CD1c-positive myeloid dendritic cell (primary cell): ENCODE measurements at regions not wholly inside any gene's neighbourhood (a gene's known extent, or its start where the extent isn't known, plus 50 kb on each side); places are given as distances from the start of the nearest gene placed in this dataset.

Source experiments
- DNase-seq: peaks from one replicate; pipeline ENCODE4 v3.0.0-alpha.2; 2016; ENCODE audit errors: extremely low spot score

DNA sequence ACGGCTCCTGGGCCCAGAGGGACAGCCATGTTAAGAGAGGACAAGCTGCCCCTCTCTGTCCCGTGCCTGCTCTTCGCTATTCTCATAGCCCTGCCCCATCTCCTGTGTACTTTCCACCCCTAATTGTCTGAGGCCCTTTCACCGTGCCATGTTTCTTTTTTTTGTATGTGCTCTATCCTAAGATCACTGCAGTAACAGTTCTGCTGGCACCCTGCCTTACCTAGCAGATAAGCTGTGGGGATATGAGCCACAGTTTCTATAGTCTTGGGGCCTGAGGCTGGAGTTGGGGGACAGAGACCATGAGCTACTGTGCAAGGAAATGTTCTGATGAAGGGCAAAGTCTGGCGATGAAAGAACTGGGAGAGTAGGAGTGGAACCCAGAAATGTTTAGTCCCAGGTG is 269.5 kb upstream of the CITED2 start:
- DNase-seq = no peak

DNA sequence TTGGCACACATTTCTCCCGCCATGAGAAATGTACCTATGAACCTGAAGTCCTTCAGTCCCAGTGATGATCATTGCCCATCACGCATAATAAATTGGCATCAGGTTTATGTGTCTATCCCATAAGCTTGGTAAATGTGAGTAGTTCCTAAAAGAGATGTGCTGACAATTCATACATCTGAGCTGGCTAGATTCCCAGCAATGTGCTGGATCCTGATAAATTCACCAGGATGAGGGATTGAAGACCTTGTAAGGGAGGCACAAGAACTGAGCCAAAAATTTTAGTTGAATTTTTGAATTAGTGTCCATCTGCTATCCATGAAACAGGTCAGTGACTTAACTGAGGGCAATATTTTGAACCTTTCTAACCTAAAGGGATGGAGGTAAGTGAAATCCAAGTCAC is 267.9 kb upstream of the CITED2 start:
- DNase-seq = no peak

DNA sequence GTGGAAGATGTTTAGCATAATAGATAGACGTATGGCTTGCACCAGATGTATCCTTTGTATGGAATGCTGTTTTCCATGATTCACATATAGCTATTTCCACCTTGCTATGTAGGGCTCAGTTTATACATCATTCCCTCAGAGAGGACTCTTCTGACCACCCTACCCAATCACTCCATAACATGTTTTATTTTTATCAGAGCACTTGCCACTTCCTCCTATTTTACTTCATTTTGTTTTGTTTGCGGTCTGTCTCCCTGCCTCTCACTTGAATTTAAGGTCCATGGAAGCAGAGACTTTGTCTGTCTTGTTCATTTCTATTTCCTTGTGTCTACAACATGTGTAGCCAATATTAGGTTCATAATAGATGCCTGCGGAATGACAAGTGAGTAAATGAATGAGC is 266.9 kb upstream of the CITED2 start:
- no peak for DNase-seq

DNA sequence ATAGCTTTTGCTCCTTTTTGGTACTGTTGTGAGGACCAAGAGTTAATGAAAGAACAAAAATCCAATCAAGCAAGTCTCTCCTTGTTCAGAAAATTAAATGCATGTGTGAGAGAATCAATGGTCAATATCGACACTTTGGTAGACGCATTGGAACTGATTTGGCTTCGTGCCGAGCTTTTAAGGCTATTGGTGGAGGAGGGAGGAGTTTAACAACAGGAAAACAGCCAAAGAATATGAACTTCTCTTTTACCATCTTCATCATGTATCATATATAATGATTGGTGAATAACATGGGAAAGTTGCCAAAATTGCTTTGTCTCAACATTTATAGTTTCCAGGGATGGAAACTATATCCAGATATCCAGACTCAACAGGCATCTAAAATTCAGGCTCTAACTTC is 266.5 kb upstream of the CITED2 start:
- no peak for DNase-seq

DNA sequence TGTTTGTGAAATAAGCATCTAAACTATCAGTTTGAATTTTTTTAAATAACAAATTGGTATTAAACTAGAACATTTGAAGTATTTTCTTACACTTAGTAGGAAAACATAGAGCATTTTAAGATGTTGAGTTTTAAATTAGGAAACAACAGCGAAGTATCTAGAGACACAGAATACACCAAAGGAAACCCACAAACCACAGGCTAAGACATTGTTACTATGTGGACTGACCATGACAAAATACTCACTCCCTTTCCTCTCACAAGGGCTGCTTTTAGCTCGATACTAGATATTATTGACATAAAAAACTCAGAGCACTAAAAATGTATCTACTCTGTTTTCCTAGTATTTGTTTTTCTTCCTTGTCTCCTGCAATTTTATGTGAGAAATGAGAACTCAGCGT is 266.0 kb upstream of the CITED2 start:
- no peak for DNase-seq

DNA sequence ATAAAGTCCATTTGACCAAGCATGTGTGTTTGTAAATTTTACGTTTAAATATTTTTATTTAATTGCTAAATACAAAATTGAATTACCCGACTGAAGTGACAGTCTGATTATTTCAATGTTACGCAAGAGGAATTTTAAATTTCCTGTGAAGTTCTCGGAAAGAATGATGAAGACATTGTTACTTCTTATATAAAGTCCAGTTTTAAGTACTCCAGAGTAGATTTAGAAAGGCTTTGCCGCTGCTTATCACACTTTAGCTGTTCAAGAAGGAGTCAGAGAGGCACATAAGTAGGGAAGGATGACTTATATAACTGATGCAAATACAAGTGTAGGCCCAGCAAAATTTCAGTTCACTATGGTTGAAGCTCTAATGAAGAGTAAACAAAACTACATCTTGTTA is 265.1 kb upstream of the CITED2 start:
- no peak for DNase-seq

DNA sequence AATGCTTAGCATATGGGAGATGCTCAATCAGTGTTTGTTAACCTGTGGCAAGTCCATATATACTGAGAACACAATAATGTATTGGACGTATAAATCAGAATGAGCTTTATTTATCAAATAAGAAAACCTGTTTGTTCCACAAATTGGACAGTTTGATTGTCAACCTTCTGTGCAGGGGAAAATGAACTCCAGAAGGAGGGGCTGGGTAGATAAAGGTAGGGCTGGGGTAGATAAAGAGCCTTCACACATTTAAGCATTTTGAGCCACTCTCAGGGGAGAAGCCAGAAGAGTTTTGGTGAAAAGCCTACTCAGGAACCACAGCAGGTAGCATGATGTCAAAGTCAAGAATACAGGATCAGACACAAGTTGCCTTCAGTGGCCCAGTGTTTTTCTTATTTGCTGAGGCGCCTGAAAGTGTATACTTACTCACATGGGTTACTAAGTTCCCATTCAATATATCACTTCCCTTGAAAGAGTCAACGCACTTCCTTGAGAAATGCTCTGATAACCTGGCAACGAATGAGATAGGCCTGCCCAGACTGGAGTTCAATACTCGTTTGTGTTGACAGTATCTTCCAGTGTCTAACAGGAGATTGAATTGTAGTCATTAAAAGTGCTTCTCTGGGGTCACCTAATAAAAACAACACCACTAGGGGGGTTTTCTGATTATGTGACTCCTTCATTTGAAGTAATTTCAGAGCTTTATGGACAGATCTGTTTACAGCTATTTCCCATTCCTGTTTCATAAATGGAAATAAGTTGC is 263.9 kb upstream of the CITED2 start:
- peak; percentile 33 for DNase-seq

DNA sequence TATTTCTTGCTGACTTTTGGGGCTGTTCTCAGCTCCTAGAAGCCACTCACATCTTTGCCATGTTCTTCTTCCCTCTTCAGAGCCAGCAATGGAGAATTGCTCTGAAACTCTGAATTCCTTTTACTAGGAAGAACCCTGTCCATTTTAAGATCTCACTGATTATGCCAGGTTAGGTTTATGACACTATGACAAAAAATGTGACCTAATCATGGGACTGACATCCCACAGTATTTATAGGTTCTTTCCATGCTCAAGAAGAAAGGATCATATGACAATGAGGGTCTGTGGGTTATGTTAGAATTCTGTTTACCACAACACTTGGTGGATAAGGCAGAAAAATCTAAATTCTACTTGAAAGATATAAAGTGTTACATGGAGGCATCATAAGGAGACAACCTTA is 263.3 kb upstream of the CITED2 start:
- no peak for DNase-seq

DNA sequence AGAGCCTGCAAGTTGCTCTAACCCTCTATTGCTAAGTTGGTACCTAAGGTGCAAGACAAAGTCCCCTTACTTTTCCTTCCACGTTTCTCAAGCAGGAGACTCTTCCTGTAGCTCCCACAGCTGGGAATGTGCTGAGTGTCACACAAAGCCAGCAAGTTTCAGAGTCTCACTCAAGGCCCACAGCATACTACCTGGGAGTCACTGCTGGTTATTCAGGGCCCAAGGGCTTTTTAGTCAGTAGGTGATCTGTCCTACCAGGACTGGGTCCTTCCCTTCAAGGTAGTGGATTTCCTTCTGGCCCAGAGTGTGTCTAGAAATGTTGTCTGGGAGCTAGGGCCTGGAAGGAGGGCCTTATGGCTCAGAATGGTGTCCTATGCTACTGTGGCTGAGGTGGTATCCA is 261.9 kb upstream of the CITED2 start:
- no peak for DNase-seq

DNA sequence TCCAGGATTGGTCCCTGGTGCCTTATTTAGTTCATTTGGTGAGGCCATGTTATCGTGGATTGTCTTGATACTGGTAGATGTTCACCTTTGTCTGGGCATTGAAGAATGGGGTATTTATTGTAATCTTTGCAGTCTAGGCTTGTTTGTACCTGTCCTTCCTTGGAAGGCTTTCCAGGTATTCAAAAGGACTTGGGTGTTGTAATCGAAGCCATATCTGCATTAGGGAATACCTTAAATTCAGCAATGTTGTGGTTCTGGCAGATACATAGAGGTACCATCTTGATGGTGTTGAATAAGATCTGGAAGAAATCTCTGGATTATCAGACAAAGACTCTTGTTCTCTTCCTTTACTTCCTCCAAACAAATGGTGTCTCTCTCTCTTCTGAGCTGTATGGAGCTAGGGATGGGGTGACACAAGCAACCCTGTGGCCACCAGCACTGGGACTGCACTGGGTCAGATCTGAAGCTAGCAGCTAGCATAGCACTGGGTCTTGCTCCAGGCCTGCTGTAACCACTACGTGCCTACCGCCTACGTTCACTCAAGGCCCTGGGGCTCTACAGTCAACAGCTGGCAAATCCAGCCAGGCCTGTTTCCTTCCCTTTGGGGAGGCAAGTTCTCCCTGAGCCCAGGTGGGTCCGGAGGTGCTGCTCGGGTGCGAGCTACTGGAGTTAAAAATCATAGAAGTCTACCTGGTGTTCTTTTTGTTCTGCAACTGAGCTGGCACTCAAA is 261.1 kb upstream of the CITED2 start:
- DNase-seq = no peak

DNA sequence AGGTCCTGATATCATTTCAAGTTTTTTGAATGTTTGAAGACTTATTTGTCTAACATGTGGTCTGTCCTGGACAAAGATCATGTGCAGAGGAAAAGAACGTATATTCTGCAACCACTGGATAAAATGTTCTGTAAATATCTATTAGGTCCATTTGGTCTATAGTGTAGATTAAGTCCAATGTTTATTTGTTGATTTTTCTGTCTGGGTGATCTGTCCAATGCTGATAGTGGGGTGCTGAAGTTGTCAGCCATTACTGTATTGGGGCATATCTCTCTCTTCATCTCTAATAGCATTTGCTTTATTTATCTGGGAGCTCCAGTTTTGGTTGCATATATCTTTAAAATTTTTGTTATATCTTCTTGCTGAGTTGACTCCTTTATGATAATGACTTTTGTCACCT is 258.4 kb upstream of the CITED2 start:
- no peak for DNase-seq

DNA sequence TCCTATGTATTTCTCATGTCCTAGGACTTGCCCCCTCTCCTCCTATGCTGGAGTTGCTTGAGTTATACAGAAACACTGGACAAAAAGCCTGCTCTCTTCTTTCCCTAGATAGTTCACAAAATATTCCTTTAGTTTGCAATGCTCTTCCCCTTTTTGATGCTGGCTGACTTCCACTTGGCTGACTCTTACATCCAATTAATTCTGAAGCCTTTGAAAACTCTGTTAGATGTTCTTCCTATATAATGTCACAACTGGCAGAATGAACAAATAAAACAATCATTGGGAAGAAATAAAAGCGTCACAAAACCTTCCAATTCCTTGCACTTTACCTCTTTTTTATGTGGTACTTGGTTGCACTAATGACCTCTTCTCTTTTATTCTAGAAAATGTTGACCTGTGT is 253.8 kb upstream of the CITED2 start:
- DNase-seq = no peak

DNA sequence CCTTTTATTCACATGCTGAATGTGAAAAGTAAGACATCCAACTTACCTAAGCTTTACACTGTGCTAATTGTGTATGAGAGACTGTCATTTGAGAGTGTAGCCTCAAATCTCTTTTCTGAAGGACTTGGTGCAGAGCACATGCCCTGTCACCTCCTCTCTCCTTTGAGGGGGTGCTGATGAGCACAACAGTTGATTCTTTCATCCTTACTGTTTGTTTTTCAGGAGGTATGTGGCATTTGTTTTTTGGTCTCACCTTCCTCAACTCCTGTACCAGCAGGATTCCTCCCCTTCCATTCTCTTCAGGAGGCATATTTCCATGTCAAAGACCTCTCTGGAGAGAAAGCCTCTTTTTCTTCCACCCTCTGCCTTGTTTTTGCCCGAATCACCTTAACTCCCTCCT is 252.6 kb upstream of the CITED2 start:
- no peak for DNase-seq

DNA sequence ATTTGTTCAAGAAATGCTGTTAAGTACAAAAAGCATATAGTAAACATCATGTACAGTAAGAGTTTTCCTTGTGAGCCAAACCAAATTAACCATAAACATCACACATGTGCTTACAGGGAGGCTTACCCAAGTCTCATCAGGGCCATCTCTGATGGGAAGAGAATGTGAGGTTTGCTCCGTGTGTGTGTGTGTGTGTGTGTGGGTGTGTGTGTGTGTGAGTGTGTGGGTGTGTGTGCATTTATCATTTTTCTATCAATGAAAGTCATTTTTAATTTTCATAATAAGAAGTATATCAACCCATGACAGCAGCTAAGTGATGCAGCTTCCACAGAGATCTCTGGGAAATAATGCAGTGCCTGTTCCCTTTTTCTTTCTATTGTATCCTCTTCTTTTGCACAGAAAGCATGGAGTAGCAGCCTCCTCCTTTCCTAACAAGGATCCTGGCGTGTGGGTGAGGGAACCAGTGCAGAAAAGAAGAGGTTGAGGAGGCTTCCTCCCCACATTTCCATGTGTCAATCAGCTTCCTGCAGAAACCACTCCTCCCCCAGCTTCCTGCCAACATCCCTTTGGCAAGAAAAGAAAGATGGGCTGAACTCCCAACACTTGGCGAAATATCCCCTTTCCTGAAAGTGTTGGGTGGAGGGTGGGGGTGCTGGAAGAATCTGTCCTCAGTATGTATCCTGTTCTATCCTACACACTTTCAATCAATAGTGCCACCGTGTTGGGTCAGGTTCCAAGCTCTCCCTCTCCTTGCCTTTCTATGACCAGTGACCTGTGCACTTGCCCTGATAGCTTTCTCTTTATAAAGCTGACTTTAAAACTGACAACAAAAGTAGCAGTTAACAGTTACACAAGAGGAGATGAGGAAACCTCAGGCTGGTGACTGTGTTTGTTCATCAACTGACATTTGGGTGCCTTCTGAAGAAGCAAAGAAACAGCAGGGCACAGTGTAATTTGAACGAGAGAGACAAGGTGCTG is 251.8 kb upstream of the CITED2 start:
- peak; percentile 72 for DNase-seq

DNA sequence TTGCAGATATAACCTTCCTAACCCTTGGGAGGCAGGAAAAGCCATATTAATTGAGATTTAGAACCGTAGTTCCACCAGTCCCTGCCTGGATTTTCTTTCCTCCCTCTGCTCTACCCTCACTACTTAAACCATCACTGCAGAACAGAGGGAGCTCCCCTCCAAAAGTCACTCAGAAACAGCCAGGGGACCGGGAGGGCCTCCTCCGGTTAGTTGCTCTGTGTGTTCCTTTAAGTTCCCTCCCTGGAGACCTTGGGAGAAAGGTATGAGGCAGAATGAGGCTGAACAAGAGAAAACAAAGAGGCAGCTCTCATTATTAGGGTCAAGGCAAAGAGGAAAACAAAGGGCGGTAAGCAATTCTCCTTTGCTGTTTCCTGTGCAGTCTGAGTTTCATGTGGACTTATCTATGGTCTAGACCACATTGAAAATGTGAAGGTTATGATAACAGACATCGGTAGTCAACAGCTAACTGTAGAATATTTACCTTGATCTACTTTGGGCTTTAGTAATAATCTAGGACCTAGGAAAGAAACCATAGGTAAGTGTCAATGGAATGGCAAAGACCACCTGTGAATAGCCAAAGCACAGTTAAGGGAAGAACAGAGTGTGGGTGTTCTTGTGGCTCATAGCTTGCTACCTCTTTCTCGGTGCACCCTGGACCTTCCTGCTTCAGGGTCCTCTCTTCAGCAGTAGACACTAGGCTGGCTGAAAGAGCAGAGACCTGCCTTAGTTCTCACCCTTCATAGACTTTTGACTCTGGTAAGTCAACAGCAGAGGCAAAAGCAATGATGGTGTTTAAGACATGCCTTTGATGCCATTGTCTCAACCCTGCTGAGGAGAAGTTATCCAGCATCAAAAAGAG is 250.9 kb upstream of the CITED2 start:
- no peak for DNase-seq

DNA sequence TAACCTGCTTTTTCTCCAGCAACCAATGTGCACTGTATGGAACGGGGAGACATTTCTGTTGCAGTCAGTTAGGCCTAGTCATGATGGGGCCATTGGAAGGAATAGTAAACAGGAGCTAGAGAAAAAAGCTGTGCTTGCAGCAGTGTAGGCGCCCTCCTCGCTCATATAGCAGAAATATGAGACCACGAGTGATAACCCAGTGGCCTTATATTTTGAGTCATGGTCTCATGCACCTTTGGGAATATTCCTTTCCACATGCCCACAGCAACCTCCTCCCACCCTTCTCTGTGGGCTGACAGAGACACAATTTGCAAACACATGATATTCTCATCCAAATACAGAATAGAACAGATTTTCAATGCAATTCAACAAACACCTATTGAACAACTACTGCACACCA is 248.9 kb upstream of the CITED2 start:
- DNase-seq = no peak

DNA sequence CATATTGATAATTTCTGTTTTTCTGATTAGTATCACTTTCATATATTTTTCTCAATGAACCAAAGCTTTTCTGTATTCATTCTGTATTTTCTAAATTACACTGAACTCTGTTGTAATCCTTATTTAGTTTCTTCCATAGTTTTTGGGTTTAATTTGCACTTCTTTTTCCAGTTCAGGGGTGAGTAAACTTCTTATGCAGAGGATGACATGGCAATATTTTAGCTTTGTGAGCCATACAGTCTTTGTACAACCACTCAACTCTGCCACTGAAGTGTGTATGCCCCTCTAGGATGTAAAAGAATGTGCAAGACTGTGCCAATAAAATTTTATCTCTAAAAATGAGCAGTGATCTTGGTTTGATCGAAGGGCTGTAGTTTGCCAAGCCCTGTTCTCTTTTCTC is 239.0 kb upstream of the CITED2 start:
- no peak for DNase-seq

DNA sequence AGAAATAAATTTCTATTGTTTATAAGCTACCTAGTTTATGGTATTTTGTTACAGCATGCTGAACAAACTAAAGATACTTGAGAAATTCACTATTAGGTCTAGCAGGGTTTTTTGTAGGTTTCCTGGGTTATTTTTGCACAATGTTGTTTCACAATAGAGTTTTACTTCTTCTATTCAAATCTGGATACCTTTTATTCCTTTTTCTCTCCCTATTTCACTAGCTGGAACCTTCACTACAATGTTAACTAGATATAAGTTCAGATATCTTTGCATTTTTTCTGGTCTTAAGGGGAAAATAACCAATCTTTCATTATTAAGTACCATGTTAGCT is 237.7 kb upstream of the CITED2 start:
- peak; percentile 39 for DNase-seq

DNA sequence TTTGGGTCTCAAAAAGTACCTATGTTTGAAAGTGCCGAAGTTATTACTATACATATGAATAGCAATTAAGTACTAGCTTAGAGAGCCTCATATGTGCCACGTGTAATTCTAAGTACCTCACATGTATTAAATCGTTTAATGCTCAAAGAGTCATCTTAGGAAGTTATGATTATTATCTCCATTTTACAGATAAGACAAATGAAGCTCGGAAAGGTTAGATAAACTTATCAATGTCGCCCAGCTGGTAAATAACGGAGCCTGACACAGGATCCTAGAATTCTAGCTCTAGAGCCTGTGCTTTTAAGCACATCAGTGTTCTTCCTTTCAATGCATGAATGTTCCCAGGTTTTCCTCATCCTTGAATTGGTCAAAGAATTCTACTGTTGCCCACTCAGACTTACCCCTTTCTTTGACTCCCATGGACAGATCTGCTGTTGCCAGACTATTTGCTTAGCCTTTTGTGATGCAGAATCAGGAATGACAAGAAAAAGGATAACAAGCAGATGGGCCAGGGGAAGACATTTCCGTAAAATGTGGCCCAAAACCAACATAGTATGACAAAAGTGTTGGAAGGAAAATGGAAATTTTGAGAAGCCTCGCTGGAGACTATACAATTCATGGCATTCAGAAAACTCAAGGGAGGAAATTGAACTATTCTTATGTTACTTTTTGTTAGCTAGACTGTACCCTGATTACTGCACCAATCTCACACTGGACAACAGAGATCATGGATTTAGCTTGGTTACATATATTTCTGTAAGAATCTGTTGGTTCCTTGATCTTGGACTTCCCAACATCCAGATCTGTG is 237.1 kb upstream of the CITED2 start:
- no peak for DNase-seq

DNA sequence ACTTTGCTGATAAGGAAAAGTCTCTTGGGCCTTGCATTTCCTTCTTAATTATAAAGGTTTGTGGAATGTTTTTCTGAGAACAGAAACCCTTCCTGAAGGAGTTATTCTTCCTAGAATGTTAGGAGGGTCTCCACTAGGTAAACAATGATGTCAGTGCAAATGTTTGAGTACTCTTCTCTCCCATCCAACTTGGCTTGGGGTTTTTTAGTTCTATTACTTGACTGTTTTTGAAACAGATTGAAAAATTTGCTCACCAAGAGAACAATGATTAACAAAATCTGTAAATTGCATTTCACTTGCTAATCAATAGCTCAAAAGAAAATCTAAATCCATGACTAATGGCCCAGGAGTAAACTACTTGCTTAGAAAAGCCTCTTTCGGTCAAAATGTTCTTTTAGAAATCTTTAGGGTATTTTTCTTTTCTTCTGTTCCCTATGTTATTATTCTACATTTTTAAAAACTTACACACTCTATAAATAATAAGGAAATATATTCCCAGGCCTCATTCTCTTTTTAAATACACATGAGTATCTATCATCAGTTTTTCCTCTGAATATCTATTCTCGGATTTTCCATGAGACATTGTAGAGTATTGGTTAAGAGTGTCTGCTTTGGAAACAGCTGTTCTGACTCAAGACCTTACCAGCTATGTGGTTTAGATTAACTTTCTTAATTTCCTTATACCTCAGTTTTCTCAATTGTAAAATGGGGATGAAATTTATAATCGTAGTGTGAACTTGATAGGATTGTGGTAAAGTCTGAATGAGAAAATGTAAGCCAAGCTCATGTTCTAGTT is 234.2 kb upstream of the CITED2 start:
- no peak for DNase-seq
